ENCODE measurements at regions not wholly inside any gene's neighbourhood (a gene's known extent, or its start where the extent isn't known, plus 50 kb on each side); places are given as distances from the start of the nearest gene placed in this dataset.
A peak's percentile ranks its signal among the peaks of the same experiment; 100 is the strongest.
"Not testable (repeated sequence)": the region's sequence is repeated elsewhere in the genome, so short reads cannot be mapped to it uniquely, and the experiment has no call there.

DNA sequence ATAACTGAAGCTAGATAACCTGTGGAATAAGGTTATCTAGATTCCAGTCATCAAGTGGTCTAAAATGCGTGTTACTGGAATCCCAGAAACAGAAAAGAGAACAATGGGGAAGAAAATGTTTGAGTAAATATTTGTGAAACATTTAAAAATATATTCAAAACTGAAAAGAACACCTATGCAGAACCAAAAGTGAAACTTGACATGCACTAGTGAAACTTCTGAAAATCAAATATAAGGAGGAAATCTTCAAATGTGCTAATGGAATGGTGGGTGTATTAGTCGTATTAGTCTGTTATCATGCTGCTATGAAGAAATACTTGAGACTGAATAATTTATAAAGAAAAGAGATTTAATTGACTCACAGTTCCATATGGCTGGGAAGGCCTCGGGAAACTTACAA is 512.4 kb upstream of the KLHL4 start:
- no peak overlapping the region for H3K9ac ChIP-seq (ENCODE audit: low read depth, low read length)
- peaks cover 7% of the 10 kb centered on the region for H3K4me1 ChIP-seq (ENCODE audit: insufficient read depth, low read length)
- no peak overlapping the region for H3K4me3 ChIP-seq (ENCODE audit: low read length)
- H3K9me3 ChIP-seq (ENCODE audit: insufficient read depth, low read depth, low read length): no peaks in the 10 kb centered on the region
- H3K27me3 ChIP-seq (ENCODE audit: insufficient read depth, low read length): no peaks in the 10 kb centered on the region
- no peaks in the 10 kb centered on the region for H3K36me3 ChIP-seq (ENCODE audit: insufficient read depth, low read length)
- no peak overlapping the region for H3K27ac ChIP-seq (ENCODE audit: low read depth, low read length)
- WGBS: 100% methylated on average over 3 of the region's 3 CpGs

DNA sequence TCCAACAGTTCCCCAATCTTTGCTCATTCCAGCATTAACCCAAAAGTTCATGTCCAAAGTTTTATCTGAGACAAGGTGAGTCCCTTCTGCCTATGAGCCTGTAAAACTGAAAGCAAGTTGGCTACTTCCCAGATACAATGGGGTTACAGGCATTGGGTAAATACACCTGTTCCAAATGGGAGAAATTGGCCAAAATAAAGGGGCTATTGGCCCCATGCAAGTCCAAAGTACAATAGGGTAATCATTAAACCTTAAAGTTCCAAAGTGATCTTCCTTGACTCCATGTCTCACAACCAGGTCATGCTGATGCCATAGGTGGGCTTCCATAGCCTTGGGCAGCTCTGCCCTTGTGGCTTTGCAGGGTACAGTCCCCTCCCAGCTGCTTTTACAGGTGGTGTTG is 511.7 kb upstream of the KLHL4 start:
- Histone ChIP-seq H3K4me3 (ENCODE audit: low read length) (no peak overlapping the region), H3K36me3 (ENCODE audit: insufficient read depth, low read length) (no peaks in the 10 kb centered on the region), H3K27me3 (ENCODE audit: insufficient read depth, low read length) (no peaks in the 10 kb centered on the region), H3K27ac (ENCODE audit: low read depth, low read length) (no peak overlapping the region), H3K4me1 (ENCODE audit: insufficient read depth, low read length) (peaks cover 7% of the 10 kb centered on the region), H3K9me3 (ENCODE audit: insufficient read depth, low read depth, low read length) (no peaks in the 10 kb centered on the region), H3K9ac (ENCODE audit: low read depth, low read length) (no peak overlapping the region)

DNA sequence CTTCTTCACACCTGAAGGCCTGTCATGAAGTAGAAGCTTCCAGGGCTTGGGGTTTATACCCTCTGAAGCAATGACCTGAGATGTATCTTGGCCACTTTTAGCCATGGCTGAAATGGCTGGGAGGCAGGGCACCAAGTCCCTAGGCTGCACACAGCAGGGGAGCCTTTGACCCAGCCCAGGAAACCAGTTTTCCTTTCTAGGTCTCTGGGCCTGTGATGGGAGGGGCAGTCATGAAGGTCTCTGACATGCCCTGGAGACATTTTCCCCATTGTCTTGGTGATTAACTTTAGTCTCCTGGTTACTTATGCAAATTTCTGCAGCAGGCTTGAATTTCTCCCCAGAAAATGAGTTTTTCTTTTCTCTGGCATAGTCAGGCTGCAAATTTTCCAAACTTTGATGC is 511.0 kb upstream of the KLHL4 start:
- Histone ChIP-seq H3K4me1 (ENCODE audit: insufficient read depth, low read length) (peaks cover 7% of the 10 kb centered on the region), H3K4me3 (ENCODE audit: low read length) (no peak overlapping the region), H3K9me3 (ENCODE audit: insufficient read depth, low read depth, low read length) (no peaks in the 10 kb centered on the region), H3K27ac (ENCODE audit: low read depth, low read length) (peak overlapping the region; percentile 41; the same call in 1 of the 2 replicates), H3K9ac (ENCODE audit: low read depth, low read length) (no peak overlapping the region), H3K27me3 (ENCODE audit: insufficient read depth, low read length) (no peaks in the 10 kb centered on the region), H3K36me3 (ENCODE audit: insufficient read depth, low read length) (no peaks in the 10 kb centered on the region)

DNA sequence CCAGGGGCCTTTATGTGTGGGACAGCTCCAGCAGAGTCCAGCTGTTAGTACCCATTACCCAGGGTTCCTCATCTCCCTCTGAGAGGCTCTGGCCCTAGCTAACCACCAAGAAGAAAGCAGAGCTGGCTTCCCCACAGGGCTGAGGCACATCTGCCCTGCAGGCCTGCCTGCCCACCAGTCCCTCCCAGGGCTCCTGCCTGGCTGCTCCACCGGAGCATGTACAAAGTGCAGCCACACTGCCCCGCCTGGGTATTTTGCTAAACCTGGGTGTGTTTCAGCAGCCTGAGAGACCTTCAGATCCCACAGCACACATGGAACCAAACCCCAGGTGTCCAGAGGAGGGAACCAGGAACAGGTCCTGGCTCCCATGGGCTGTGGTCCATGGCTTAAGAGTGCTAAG is 500.4 kb upstream of the KLHL4 start:
- 97% methylated on average over 2 of the region's 2 CpGs for WGBS
- Histone ChIP-seq H3K9me3 (ENCODE audit: insufficient read depth, low read depth, low read length) (no peaks in the 10 kb centered on the region), H3K36me3 (ENCODE audit: insufficient read depth, low read length) (no peaks in the 10 kb centered on the region), H3K4me1 (ENCODE audit: insufficient read depth, low read length) (no peaks in the 10 kb centered on the region), H3K4me3 (ENCODE audit: low read length) (no peak overlapping the region), H3K9ac (ENCODE audit: low read depth, low read length) (no peak overlapping the region), H3K27me3 (ENCODE audit: insufficient read depth, low read length) (no peaks in the 10 kb centered on the region), H3K27ac (ENCODE audit: low read depth, low read length) (no peak overlapping the region)

DNA sequence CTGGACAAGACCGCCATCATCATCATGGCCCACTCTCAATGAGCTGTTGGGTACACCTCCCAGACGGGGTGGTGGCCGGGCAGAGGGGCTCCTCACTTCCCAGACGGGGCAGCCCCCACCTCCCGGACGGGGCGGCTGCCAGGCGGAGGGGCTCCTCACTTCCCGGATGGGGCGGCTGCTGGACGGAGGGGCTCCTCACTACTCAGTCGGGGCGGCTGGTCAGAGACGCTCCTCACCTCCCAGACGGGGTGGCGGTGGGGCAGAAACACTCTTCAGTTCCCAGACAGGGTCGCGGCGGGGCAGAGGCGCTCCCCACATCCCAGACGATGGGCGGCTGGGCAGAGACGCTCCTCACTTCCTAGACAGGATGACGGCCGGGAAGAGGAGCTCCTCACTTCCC is 484.5 kb upstream of the KLHL4 start:
- H3K9ac ChIP-seq (ENCODE audit: low read depth, low read length); H3K4me3 ChIP-seq (ENCODE audit: low read length); H3K4me1 ChIP-seq (ENCODE audit: insufficient read depth, low read length); H3K9me3 ChIP-seq (ENCODE audit: insufficient read depth, low read depth, low read length); H3K27ac ChIP-seq (ENCODE audit: low read depth, low read length); H3K27me3 ChIP-seq (ENCODE audit: insufficient read depth, low read length); H3K36me3 ChIP-seq (ENCODE audit: insufficient read depth, low read length): not testable (repeated sequence)
- 96% methylated on average over 25 of the region's 25 CpGs for WGBS

DNA sequence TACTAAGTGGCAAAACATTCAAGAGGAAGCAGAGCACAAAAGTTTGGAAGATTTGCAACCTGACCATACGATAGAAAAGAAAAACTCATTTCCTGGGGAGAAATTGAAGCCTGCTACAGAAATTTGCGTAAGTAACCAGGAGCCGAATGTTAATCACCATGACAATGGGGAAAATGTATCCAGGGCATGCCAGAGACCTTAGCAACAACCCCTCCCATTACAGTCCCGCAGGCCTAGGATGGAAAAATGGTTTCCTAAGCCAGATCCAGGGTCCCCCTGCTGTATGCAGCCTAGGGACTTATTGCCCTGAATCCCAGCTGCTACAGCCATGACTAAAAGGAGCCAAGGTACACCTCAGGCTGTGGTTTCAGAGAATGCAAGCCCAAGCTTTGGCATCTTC is 472.2 kb upstream of the KLHL4 start:
- Histone ChIP-seq H3K9ac (ENCODE audit: low read depth, low read length) (no peak overlapping the region), H3K27me3 (ENCODE audit: insufficient read depth, low read length) (no peaks in the 10 kb centered on the region), H3K4me3 (ENCODE audit: low read length) (no peak overlapping the region), H3K9me3 (ENCODE audit: insufficient read depth, low read depth, low read length) (no peaks in the 10 kb centered on the region), H3K36me3 (ENCODE audit: insufficient read depth, low read length) (no peaks in the 10 kb centered on the region), H3K27ac (ENCODE audit: low read depth, low read length) (no peak overlapping the region), H3K4me1 (ENCODE audit: insufficient read depth, low read length) (no peaks in the 10 kb centered on the region)
- 79% methylated on average over 4 of the region's 4 CpGs for WGBS

DNA sequence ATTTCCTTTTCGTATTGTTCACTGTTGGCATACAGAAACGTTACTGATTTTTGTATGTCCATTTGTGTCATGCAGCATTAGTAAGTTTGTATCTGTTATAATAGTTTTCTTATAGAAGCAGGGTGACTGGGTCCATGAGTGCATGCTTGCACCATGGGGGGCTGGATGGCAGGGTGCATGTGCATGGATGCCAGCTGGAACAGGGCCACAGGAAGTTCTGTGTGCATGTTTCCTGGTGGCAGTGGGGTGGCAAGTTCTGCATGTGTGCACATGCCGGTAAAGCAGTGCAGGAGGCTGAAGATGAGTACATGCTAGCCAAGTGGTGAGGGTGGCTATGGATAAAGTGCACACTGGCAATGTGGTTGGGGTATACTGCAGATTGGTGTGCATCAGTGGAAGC is 468.0 kb upstream of the KLHL4 start:
- H3K4me3 ChIP-seq (ENCODE audit: low read length): no peak overlapping the region
- H3K4me1 ChIP-seq (ENCODE audit: insufficient read depth, low read length): no peaks in the 10 kb centered on the region
- H3K27me3 ChIP-seq (ENCODE audit: insufficient read depth, low read length): no peaks in the 10 kb centered on the region
- H3K36me3 ChIP-seq (ENCODE audit: insufficient read depth, low read length): no peaks in the 10 kb centered on the region
- H3K9me3 ChIP-seq (ENCODE audit: insufficient read depth, low read depth, low read length): no peaks in the 10 kb centered on the region
- WGBS: 94% methylated on average over 3 of the region's 3 CpGs
- H3K27ac ChIP-seq (ENCODE audit: low read depth, low read length): no peak overlapping the region
- no peak overlapping the region for H3K9ac ChIP-seq (ENCODE audit: low read depth, low read length)

DNA sequence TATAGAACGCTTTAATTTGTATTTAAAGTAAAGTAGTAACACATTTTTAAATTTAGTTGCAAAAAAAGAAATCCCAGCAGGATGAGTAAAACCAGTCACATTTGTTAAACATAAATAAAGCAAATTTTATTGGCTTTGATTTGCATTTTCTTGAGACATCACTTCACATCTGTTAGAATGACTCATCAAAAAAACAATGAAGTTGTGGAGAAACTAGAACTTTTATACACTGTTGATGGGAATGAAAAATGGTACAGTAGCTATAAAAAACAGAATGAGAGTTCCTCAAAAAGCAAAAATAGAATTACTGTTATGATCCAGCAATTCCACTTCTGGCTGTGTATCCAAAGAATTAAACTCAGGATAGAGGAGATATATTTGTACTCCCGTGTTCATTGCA is 454.0 kb upstream of the KLHL4 start:
- no peaks in the 10 kb centered on the region for H3K36me3 ChIP-seq (ENCODE audit: insufficient read depth, low read length)
- no peak overlapping the region for H3K4me3 ChIP-seq (ENCODE audit: low read length)
- no peaks in the 10 kb centered on the region for H3K27me3 ChIP-seq (ENCODE audit: insufficient read depth, low read length)
- no peaks in the 10 kb centered on the region for H3K4me1 ChIP-seq (ENCODE audit: insufficient read depth, low read length)
- no peak overlapping the region for H3K9ac ChIP-seq (ENCODE audit: low read depth, low read length)
- H3K9me3 ChIP-seq (ENCODE audit: insufficient read depth, low read depth, low read length): no peaks in the 10 kb centered on the region
- no CpG with 5 or more reads among the region's 2 CpGs for WGBS
- no peak overlapping the region for H3K27ac ChIP-seq (ENCODE audit: low read depth, low read length)

DNA sequence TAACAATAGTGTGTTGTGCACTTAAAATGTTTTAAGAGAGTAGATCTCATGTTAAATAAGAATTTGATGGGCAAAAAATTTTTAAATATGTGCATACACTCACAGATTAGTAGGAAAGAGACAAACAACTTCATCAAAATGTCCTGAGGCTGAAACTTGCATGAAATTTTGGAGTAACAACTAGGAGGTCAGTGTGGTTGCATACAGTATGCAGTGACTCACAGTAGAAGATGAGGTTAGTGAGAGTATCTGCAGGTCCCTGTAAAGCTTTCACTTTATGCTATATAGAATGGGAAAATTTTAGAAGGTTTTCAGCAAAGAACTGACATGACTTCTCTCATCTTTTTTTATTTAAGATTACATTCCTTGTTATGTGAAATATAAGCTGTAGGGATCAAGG is 453.1 kb upstream of the KLHL4 start:
- no peaks in the 10 kb centered on the region for H3K36me3 ChIP-seq (ENCODE audit: insufficient read depth, low read length)
- no peak overlapping the region for H3K9ac ChIP-seq (ENCODE audit: low read depth, low read length)
- H3K9me3 ChIP-seq (ENCODE audit: insufficient read depth, low read depth, low read length): no peaks in the 10 kb centered on the region
- no peak overlapping the region for H3K27ac ChIP-seq (ENCODE audit: low read depth, low read length)
- H3K4me3 ChIP-seq (ENCODE audit: low read length): no peak overlapping the region
- no peaks in the 10 kb centered on the region for H3K27me3 ChIP-seq (ENCODE audit: insufficient read depth, low read length)
- H3K4me1 ChIP-seq (ENCODE audit: insufficient read depth, low read length): no peaks in the 10 kb centered on the region

DNA sequence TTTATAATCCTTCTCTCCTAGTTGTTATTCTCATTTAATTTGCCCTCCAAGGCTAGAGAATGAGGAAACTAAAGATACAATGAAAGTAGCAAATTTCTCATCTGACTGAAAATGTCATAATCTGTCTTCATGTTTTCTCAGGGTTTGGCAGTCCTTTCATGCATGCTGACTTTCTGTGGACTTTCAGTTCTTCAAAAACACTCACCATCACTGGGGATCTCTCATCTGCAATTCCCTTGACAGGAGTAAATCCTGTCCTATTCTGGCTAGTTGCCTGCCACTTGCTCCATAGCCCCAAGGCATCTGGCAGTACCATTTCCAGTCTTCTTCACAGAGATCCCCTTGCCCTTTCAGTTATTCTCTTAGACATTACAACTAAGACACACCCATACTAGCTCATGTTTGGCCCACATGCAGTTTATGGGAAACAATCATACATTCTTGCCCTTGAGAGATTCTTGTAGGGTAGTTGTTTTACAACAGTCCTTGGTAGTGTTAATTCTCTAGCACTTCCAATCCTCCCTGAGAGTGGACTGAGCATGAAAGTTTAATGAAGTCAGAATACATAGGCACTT is 449.7 kb upstream of the KLHL4 start:
- Histone ChIP-seq H3K27me3 (ENCODE audit: insufficient read depth, low read length) (no peaks in the 10 kb centered on the region), H3K36me3 (ENCODE audit: insufficient read depth, low read length) (no peaks in the 10 kb centered on the region), H3K4me3 (ENCODE audit: low read length) (no peak overlapping the region), H3K9me3 (ENCODE audit: insufficient read depth, low read depth, low read length) (no peaks in the 10 kb centered on the region), H3K27ac (ENCODE audit: low read depth, low read length) (no peak overlapping the region), H3K4me1 (ENCODE audit: insufficient read depth, low read length) (no peaks in the 10 kb centered on the region), H3K9ac (ENCODE audit: low read depth, low read length) (no peak overlapping the region)

DNA sequence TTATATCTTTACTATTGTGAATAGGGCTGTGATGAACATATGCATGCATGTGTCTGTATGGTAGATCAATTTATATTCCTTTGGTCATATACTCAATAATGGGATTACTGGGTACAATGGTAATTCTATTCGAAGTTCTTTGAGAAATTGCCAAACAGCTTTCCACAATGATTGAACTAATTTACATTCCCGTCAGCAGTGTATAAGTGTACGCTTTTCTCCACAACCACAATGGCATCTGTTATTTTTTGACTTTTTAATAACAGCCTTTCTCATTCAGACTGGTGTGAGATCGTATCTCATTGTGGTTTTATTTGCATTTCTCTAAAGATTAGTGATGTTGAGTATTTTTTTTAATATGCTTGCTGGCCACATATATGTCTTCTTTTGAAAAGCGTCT is 439.4 kb upstream of the KLHL4 start:
- 93% methylated on average over 5 of the region's 5 CpGs for WGBS
- H3K27me3 ChIP-seq (ENCODE audit: insufficient read depth, low read length): no peaks in the 10 kb centered on the region
- no peaks in the 10 kb centered on the region for H3K36me3 ChIP-seq (ENCODE audit: insufficient read depth, low read length)
- no peak overlapping the region for H3K27ac ChIP-seq (ENCODE audit: low read depth, low read length)
- H3K4me3 ChIP-seq (ENCODE audit: low read length): no peak overlapping the region
- H3K4me1 ChIP-seq (ENCODE audit: insufficient read depth, low read length): no peaks in the 10 kb centered on the region
- H3K9ac ChIP-seq (ENCODE audit: low read depth, low read length): no peak overlapping the region
- no peaks in the 10 kb centered on the region for H3K9me3 ChIP-seq (ENCODE audit: insufficient read depth, low read depth, low read length)

DNA sequence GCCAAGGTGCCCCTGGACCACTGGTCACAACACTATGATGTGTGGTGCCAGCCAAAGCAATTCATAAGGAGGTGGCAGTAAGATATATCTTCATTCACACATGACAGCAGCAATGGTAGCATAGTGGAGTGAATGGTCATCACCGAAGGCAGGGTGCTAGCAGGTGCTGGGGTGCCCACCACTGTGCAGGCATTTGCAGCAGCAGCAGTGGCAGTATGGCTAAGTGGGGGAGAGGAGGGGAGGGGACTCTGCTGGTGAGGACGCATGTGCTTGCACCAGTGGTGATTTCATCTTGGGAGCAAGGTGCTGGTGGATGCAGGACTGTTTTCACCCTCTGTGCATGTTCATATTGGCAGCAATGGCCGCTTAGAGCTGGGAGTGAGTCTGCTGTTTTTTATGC is 419.1 kb upstream of the KLHL4 start:
- Histone ChIP-seq H3K27ac (ENCODE audit: low read depth, low read length) (no peak overlapping the region), H3K9ac (ENCODE audit: low read depth, low read length) (no peak overlapping the region), H3K27me3 (ENCODE audit: insufficient read depth, low read length) (no peaks in the 10 kb centered on the region), H3K36me3 (ENCODE audit: insufficient read depth, low read length) (no peaks in the 10 kb centered on the region), H3K4me3 (ENCODE audit: low read length) (no peak overlapping the region), H3K4me1 (ENCODE audit: insufficient read depth, low read length) (no peaks in the 10 kb centered on the region), H3K9me3 (ENCODE audit: insufficient read depth, low read depth, low read length) (no peaks in the 10 kb centered on the region)
- 92% methylated on average over 3 of the region's 3 CpGs for WGBS
